Putamen (tissue), 1 donor: ENCODE measurements at regions not wholly inside any gene's neighbourhood (a gene's known extent, or its start where the extent isn't known, plus 50 kb on each side); places are given as distances from the start of the nearest gene placed in this dataset.

ENCODE experiments used
- DNase-seq: peaks from one replicate; pipeline ENCODE4 v3.0.0-alpha.2; 2016; ENCODE audit warnings: low spot score

GRCh38 chr6:6840831-6841291 is 252.3 kb downstream of the LY86 start:
- no peak for DNase-seq

GRCh38 chr6:6841571-6841970 is 253.1 kb downstream of the LY86 start:
- DNase-seq = no peak

DNA sequence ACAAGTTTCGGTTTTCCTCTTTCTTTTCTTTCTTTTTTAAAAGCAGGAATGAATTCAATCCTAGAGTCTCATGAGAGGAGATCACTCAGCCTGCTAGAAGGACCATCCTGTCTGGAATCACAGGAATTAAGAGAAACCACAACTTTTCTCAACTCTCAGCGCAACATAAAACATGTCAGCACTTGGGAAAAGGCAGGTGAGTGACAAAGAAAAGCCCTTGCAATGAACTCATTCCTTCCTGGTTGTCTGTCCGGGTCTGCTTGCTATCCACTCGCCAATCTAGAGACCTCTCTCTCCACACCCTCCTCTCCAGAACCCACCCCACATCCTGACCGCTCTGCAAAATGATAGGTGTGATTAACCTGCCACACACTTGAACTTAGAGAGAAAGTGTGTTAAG is 253.8 kb downstream of the LY86 start:
- DNase-seq = no peak

GRCh38 chr6:6843057-6843627 is 254.6 kb downstream of the LY86 start:
- no peak for DNase-seq

DNA sequence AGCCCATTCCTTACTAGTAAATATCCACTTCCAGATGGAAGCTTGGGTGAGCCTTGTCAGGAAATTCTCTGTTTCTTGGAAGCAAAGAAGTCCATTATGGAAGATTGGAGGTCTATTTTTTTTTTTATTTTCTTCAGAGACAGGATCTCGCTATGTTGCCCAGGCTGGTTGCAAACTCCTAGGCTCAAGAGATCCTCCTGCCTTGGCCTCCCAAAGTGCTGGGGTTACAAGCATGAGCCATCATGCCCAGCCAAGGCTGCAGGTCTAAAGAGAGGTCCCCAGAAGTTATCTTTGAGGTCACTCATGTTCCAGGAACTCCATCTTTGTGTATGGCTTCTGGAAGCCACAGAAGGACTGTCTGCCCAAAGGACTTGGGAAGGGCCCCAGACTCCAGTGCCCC is 255.3 kb downstream of the LY86 start:
- DNase-seq = no peak

DNA sequence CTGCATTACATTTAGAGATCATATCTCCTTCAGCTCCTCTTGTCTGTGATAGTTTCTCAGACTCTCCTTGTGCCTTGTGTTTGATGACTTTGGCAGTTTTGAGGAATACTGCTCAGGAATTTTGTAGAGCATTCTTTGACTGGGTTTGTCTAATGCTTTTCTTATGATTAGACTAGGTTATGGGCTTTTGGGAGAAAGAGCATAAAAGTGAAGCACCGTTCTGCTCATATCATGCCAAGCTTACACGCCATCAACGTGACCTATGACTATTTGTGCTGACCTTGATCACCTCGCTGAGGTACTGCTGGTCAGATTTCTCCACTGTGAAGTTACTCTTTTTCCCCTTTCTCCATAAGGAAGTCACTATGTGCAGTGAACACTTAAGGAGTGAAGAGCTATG is 256.0 kb downstream of the LY86 start:
- DNase-seq = no peak

- DNase-seq = no peak
Observed at GRCh38 chr6:6845603-6846002, 257.1 kb downstream of the LY86 start.

DNA sequence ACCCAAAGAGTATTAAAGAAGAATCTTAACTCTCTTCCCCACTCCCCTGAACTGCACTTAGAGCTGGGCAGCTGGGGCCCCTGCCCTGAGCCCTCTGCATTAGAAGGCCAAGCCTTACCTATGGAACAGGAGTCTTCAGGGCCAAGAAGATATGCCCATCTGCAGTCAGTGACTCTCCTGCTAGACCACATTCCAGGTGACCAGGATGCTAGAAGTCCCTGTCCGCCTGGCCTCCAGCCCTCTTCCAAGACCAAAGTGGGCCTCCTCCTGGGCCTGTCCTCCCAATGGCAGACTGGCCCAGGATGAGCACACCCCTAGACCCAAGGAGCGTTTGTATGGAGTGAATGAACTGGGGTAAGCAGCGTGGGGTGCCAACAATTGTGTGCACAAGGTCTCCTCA is 259.1 kb downstream of the LY86 start:
- DNase-seq = no peak

DNA sequence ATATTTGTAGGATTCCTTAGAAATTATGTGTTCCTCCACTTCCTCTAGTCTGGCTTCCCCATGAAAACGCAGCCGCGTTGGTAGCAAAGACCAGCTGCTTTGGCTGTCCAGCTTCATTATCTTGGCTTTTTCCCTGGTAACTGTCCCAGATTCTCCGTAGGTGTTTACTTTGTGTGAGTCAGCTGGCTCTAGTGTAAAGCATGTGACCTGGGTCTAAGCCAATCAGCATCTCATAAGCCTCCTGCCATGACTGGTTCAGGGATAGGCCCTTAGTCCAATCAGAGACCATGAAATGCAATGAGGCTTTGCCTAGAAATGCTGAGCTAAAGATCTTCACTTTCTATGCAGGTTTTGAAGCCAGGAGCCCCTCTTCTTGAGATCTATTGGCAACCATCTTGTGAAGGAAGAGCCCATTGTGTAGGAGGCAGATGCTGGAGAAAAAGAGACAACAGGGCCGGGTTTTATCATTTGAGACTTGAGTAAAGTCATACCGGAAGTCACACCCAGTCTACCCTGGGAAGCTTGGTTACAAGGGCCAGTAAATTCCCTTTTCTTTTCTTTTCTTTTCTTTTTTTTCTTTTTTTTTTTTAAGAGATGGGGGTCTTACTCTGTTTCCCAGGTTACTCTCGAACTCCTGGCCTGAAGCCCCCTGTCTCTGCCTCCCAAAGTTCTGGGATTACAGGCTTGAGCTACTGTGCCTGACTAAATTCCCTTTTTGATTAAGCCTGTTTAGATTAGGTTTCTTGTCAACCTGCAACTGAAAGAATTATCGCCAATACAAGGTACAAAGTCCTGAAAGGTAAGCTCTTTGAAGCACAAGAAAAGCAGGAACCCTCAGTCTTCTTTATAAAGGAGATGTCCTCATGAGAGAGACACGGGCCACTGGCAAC is 256.5 kb upstream of the RREB1 start:
- DNase-seq = no peak

GRCh38 chr6:6851949-6852261 is 255.9 kb upstream of the RREB1 start:
- DNase-seq = no peak

GRCh38 chr6:6856538-6857523 is 250.9 kb upstream of the RREB1 start:
- no peak for DNase-seq

- DNase-seq = no peak
Observed at GRCh38 chr6:6857528-6857927, 250.2 kb upstream of the RREB1 start.

GRCh38 chr6:6858533-6858982 is 249.2 kb upstream of the RREB1 start:
- no peak for DNase-seq

DNA sequence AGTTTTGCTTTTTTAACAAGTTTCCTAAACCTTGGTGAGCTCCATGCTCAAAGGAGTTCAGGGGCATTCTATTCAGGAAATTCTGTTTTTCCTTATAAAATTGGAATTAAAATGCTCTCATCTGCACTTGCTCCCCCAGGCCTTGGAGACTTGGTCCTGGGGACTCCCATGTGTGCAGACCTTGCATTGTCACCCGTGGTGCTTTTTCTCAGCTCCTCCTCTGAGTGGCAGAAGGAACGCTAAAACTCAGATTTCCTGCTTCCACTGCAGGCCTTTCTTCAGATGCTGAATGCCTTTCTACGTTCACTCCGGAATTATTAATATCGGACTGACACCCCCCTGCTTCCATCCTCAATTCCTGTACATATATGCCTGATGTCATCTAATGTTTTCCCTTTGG is 248.7 kb upstream of the RREB1 start:
- no peak for DNase-seq

- no peak for DNase-seq
Observed at GRCh38 chr6:6859722-6860121, 248.0 kb upstream of the RREB1 start.

GRCh38 chr6:6860863-6861262 is 246.9 kb upstream of the RREB1 start:
- DNase-seq = no peak

- no peak for DNase-seq
Observed at GRCh38 chr6:6861351-6861894, 246.3 kb upstream of the RREB1 start.

GRCh38 chr6:6861995-6862394 is 245.8 kb upstream of the RREB1 start:
- DNase-seq = no peak

GRCh38 chr6:6863970-6864639 is 243.7 kb upstream of the RREB1 start:
- DNase-seq = no peak

- DNase-seq = no peak
Observed at GRCh38 chr6:6865611-6866010, 242.2 kb upstream of the RREB1 start.

DNA sequence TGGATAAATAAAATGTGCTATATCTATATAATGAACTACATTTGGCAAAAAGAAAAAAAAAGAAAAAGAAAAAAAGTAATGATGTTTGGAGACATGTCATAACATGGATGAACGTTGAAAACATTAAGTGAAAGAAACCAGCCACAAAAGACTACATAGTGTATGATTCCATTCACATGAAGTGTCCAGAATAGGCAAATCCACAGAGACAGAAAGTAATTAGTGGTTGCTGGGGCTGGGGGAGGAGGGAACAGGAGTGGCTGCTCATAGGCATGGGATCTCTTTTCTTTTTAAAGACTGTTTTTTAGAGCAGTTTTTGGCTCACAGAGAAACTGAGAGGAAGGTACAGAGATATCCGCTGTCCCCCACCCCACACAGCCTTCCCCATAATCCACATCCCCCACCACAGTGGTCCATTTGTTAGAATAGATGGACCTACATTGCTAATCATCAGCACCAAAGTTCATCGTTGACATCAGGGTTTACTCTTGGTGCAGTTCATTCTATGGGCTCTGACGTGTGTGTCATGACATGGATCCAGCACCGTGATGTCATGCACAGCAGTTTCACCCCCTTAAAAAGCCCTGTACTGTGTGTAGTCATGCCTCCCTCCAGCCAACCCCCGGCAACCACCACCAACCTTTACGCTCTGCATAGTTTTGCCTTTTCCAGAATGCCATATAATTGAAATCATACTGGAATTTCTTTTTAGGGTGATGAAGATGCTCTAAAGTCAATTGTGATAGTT is 240.9 kb upstream of the RREB1 start:
- no peak for DNase-seq
